ENCODE measurements at regions not wholly inside any gene's neighbourhood (a gene's known extent, or its start where the extent isn't known, plus 50 kb on each side); places are given as distances from the start of the nearest gene placed in this dataset.

DNA sequence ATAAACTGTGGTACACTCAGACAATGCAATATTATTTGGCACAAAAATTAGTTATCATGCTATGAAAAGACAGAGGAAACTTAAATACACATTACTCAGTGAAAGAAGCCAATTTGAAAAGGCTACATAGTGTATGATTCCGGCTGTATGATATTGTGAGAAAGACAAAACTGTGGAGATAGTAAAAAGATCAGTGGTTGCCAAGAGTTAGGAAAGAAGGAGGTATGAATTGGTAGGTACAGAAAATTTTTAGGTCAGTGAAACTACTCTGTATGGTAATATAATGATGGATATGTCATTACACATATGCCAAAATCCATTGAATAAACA lies 458.8 kb upstream of the CBLB start:
- no peaks in the 10 kb centered on the region for H4K20me1 ChIP-seq (ENCODE audit: insufficient read depth, low read length)
- no peak overlapping the region for H3K4me2 ChIP-seq (ENCODE audit: low read length)
- peaks cover 32% of the 10 kb centered on the region for H3K4me1 ChIP-seq (ENCODE audit: low read length)
- H2AFZ ChIP-seq (ENCODE audit: low read depth, low read length) = no peak overlapping the region
- no peak overlapping the region for H3K9ac ChIP-seq (ENCODE audit: low read length)
- no peaks in the 10 kb centered on the region for H3K79me2 ChIP-seq (ENCODE audit: low read length)
- no peaks in the 10 kb centered on the region for H3K36me3 ChIP-seq (replicated peaks; ENCODE audit: low read depth, low read length)
- H3K27me3 ChIP-seq (ENCODE audit: low read depth, low read length) = no peaks in the 10 kb centered on the region
- peaks cover 6% of the 10 kb centered on the region; the same call in 1 of the 2 replicates for H3K9me3 ChIP-seq (ENCODE audit: insufficient read depth, low read length)
- no peak overlapping the region for H3K4me3 ChIP-seq (ENCODE audit: low read length)
- TF ChIP-seq, protein P1, sequence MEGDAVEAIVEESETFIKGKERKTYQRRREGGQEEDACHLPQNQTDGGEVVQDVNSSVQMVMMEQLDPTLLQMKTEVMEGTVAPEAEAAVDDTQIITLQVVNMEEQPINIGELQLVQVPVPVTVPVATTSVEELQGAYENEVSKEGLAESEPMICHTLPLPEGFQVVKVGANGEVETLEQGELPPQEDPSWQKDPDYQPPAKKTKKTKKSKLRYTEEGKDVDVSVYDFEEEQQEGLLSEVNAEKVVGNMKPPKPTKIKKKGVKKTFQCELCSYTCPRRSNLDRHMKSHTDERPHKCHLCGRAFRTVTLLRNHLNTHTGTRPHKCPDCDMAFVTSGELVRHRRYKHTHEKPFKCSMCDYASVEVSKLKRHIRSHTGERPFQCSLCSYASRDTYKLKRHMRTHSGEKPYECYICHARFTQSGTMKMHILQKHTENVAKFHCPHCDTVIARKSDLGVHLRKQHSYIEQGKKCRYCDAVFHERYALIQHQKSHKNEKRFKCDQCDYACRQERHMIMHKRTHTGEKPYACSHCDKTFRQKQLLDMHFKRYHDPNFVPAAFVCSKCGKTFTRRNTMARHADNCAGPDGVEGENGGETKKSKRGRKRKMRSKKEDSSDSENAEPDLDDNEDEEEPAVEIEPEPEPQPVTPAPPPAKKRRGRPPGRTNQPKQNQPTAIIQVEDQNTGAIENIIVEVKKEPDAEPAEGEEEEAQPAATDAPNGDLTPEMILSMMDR (IDR thresholded peaks at IDR 0.05; ENCODE audit: low read depth, low read length) = no peak
- TF ChIP-seq EZH2phosphoT487 (IDR thresholded peaks at IDR 0.05; ENCODE audit: low read depth) = no peak
- H3K27ac ChIP-seq (ENCODE audit: low read length) = no peak overlapping the region

DNA sequence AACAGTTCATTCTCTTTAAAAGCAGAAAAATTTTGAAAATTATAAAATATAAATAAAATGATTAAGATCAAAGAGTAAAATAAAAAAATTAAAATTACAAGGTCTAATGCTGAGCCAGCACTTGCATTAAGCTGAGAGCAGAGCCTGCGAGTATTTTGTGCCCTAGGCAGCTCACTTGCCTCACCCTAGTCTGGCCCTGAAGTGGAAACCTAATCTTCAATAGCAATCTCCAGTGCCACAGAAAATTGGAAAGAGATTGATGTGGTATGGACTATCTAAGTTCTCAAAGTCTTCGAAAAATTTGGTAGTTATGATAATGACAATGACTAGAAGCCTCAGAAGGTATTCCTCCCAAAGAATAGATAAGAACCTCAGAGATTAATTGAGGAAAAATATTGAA lies 459.4 kb upstream of the CBLB start:
- H3K4me1 ChIP-seq (ENCODE audit: low read length) = peaks cover 37% of the 10 kb centered on the region
- no peak overlapping the region for H3K9ac ChIP-seq (ENCODE audit: low read length)
- no peaks in the 10 kb centered on the region for H3K36me3 ChIP-seq (replicated peaks; ENCODE audit: low read depth, low read length)
- H3K4me3 ChIP-seq (ENCODE audit: low read length) = no peak overlapping the region
- no peak overlapping the region for H3K4me2 ChIP-seq (ENCODE audit: low read length)
- H3K9me3 ChIP-seq (ENCODE audit: insufficient read depth, low read length) = peaks cover 6% of the 10 kb centered on the region; the same call in 1 of the 2 replicates
- no peaks in the 10 kb centered on the region for H3K79me2 ChIP-seq (ENCODE audit: low read length)
- TF ChIP-seq, protein P1 (IDR thresholded peaks at IDR 0.05; ENCODE audit: low read depth, low read length) = no peak
- no peak for TF ChIP-seq EZH2phosphoT487 (IDR thresholded peaks at IDR 0.05; ENCODE audit: low read depth)
- H3K27ac ChIP-seq (ENCODE audit: low read length) = no peak overlapping the region
- no peaks in the 10 kb centered on the region for H3K27me3 ChIP-seq (ENCODE audit: low read depth, low read length)
- no peak overlapping the region for H2AFZ ChIP-seq (ENCODE audit: low read depth, low read length)
- no peaks in the 10 kb centered on the region for H4K20me1 ChIP-seq (ENCODE audit: insufficient read depth, low read length)

DNA sequence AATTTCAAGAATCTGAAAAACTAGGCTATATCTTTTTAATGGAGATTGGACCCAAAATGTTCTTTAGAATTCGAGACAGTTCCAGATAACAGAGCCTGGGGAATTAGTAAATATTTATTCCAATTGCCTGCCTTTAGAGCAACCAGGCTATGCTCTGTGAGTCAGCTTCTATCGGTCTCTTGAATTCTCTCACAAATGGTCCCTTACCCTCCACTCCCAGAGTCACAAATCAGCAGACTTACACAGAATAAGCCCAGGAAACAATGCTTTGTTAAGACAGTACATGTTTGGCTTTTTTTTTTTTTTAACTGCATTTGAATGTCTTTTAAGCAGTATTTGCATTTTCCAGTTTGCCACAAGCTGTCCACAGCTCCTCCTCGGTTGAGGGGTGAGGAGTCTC lies 460.7 kb upstream of the CBLB start:
- Histone ChIP-seq H3K36me3 (replicated peaks; ENCODE audit: low read depth, low read length) (no peaks in the 10 kb centered on the region), H2AFZ (ENCODE audit: low read depth, low read length) (no peak overlapping the region), H3K9ac (ENCODE audit: low read length) (no peak overlapping the region), H3K4me1 (ENCODE audit: low read length) (peaks cover 50% of the 10 kb centered on the region), H3K27me3 (ENCODE audit: low read depth, low read length) (no peaks in the 10 kb centered on the region), H3K79me2 (ENCODE audit: low read length) (no peaks in the 10 kb centered on the region), H3K9me3 (ENCODE audit: insufficient read depth, low read length) (peaks cover 6% of the 10 kb centered on the region; the same call in 1 of the 2 replicates), H3K4me2 (ENCODE audit: low read length) (no peak overlapping the region), H4K20me1 (ENCODE audit: insufficient read depth, low read length) (no peaks in the 10 kb centered on the region), H3K4me3 (ENCODE audit: low read length) (no peak overlapping the region), H3K27ac (ENCODE audit: low read length) (no peak overlapping the region)
- TF ChIP-seq EZH2phosphoT487 (IDR thresholded peaks at IDR 0.05; ENCODE audit: low read depth) = no peak
- TF ChIP-seq, protein P1 (IDR thresholded peaks at IDR 0.05; ENCODE audit: low read depth, low read length) = no peak

DNA sequence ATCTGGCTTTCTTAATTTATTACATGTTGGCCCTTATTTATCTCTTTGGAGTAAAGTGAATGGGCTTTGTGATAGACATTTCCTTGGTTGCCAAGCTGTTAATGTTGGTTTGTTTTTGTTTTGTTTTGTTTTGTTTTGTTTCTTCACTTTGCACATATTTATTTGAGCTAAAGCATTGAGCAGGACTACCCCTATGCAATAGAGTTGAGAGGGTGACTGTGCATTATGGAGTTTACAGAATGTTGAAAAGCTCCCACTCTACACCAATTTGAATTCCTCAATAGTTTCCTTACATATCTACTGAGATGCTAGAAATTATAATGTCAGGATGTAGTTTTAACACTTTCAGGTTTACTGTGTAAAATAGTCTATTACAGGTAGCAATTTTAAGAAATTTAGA lies 462.8 kb upstream of the CBLB start:
- Histone ChIP-seq H4K20me1 (ENCODE audit: insufficient read depth, low read length) (no peaks in the 10 kb centered on the region), H3K27me3 (ENCODE audit: low read depth, low read length) (no peaks in the 10 kb centered on the region), H3K4me3 (ENCODE audit: low read length) (0 out of 2 replicates have a peak overlapping the region, but pooled peaks have one; percentile 8), H3K79me2 (ENCODE audit: low read length) (no peaks in the 10 kb centered on the region), H3K9ac (ENCODE audit: low read length) (no peak overlapping the region), H3K27ac (ENCODE audit: low read length) (peak overlapping the region; percentile 84), H3K4me1 (ENCODE audit: low read length) (peaks cover 61% of the 10 kb centered on the region), H3K36me3 (replicated peaks; ENCODE audit: low read depth, low read length) (no peaks in the 10 kb centered on the region), H3K9me3 (ENCODE audit: insufficient read depth, low read length) (no peaks in the 10 kb centered on the region), H2AFZ (ENCODE audit: low read depth, low read length) (no peak overlapping the region), H3K4me2 (ENCODE audit: low read length) (peak overlapping the region; percentile 79)
- no peak for TF ChIP-seq EZH2phosphoT487 (IDR thresholded peaks at IDR 0.05; ENCODE audit: low read depth)
- TF ChIP-seq, protein P1 (IDR thresholded peaks at IDR 0.05; ENCODE audit: low read depth, low read length) = no peak
